ENCODE measurements at regions not wholly inside any gene's neighbourhood (a gene's known extent, or its start where the extent isn't known, plus 50 kb on each side); places are given as distances from the start of the nearest gene placed in this dataset.
A peak's percentile ranks its signal among the peaks of the same experiment; 100 is the strongest.

- H3K4me2 ChIP-seq (ENCODE audit: insufficient read depth, low read length), result no peak overlapping the region
- POLR2A ChIA-PET, result no interaction called here
- 2% methylated on average over 5 of the region's 5 CpGs for WGBS (ENCODE audit: insufficient coverage, low coverage, missing lambda C conversion rate)
- H3K79me2 ChIP-seq (ENCODE audit: control insufficient read depth, insufficient read depth, low read length), result no peaks in the 10 kb centered on the region
- no peak overlapping the region for H3K27ac ChIP-seq (ENCODE audit: extremely low read depth, low read depth, low read length)
- FAIRE-seq (no peak), DNase-seq (ENCODE audit: extremely low read depth in 1 of 4, low spot score in 3 of 4) (peak; percentile 11 to 57 (median 20)), ATAC-seq (peak; percentile 66)
- in situ Hi-C loops (cut with MboI), result no loop called here
- no peak overlapping the region for H2AFZ ChIP-seq (ENCODE audit: low read depth, low read length)
- H3K9me3 ChIP-seq (replicated peaks; ENCODE audit: control insufficient read depth, insufficient read depth, low read depth, low read length), result no peaks in the 10 kb centered on the region
- no peaks in the 10 kb centered on the region for H3K36me3 ChIP-seq (ENCODE audit: control insufficient read depth, insufficient read depth, low read length)
- CTCF ChIA-PET (ENCODE audit: low intra/inter-chr PET ratio), result no interaction called here
- no peak overlapping the region for H3K4me3 ChIP-seq
- intact Hi-C loops (cut with micrococcal nuclease), result no loop called here
- H4K20me1 ChIP-seq (replicated peaks; ENCODE audit: control insufficient read depth, insufficient read depth, low read length), result no peaks in the 10 kb centered on the region
- no peaks in the 10 kb centered on the region for H3K4me1 ChIP-seq (replicated peaks in 1 of 2; ENCODE audit: control insufficient read depth in 2 of 2, insufficient read depth in 2 of 2, low read length in 2 of 2)
- H3K27me3 ChIP-seq (ENCODE audit: control insufficient read depth in 2 of 2, insufficient read depth in 2 of 2, low read length in 2 of 2), result no peaks in the 10 kb centered on the region
- no TSS peak for BruUV-seq (replicated peaks)
- no peaks in the 10 kb centered on the region for H3K9me1 ChIP-seq (ENCODE audit: control insufficient read depth, insufficient read depth, low read length)
- H3K9ac ChIP-seq (ENCODE audit: insufficient read depth in 1 of 2, low read depth in 2 of 2, low read length in 2 of 2), result no peak overlapping the region
- TF ChIP-seq ZNF75A (CRISPR knock-in tag; IDR thresholded peaks at IDR 0.05) (no peak), DDX20 (tag; IDR thresholded peaks at IDR 0.05; ENCODE audit: low read depth) (no peak), HMBOX1 (IDR thresholded peaks at IDR 0.05) (no peak), DMBX1 (CRISPR knock-in tag; IDR thresholded peaks at IDR 0.05; ENCODE audit: borderline replicate concordance) (no peak), NRF1 (conservative IDR thresholded peaks at IDR 0.05 in 1 of 2, IDR thresholded peaks at IDR 0.05 in 1 of 2) (no peak), ZBTB17 (CRISPR knock-in tag; IDR thresholded peaks at IDR 0.05) (no peak), EP300 (IDR thresholded peaks at IDR 0.05; ENCODE audit: low read length) (peak; percentile 66), ZNF311 (CRISPR knock-in tag; IDR thresholded peaks at IDR 0.05) (no peak), HINFP (tag; conservative IDR thresholded peaks at IDR 0.05; ENCODE audit: low read depth) (no peak), ZNF445 (CRISPR knock-in tag; IDR thresholded peaks at IDR 0.05; ENCODE audit: low read depth) (no peak), E2F5 (CRISPR knock-in tag; IDR thresholded peaks at IDR 0.05) (no peak), ZNF175 (CRISPR knock-in tag; IDR thresholded peaks at IDR 0.05; ENCODE audit: low read depth) (no peak), TAL1 (IDR thresholded peaks at IDR 0.05) (peak; percentile 83), POLR2AphosphoS2 (IDR thresholded peaks at IDR 0.05; ENCODE audit: low read length) (no peak), POLR2G (IDR thresholded peaks at IDR 0.05; ENCODE audit: low read depth, low read length) (no peak), ZNF282 (CRISPR knock-in tag; IDR thresholded peaks at IDR 0.05) (no peak), POLR3G (IDR thresholded peaks at IDR 0.05; ENCODE audit: extremely low read depth, insufficient read length, insufficient replicate concordance) (no peak), EP400 (IDR thresholded peaks at IDR 0.05) (no peak), E2F8 (IDR thresholded peaks at IDR 0.05; ENCODE audit: low read depth, partially characterized antibody) (no peak), ZNF143 (CRISPR knock-in tag; IDR thresholded peaks at IDR 0.05) (no peak)
Measured at GRCh38 chr21:20856926-20857325, 141.3 kb upstream of the NCAM2 start.

All from K562 (cell line).